GM21447 (cell line): ENCODE measurements at regions not wholly inside any gene's neighbourhood (a gene's known extent, or its start where the extent isn't known, plus 50 kb on each side); places are given as distances from the start of the nearest gene placed in this dataset.

Experiments
- ATAC-seq: cut with Tn5 transposase; IDR thresholded peaks from one replicate; pipeline ENCODE4 v1.9.1; 2021; ENCODE audit not compliant: unreplicated experiment

GRCh38 chr20:11624704-11625103 lies 293.0 kb upstream of the BTBD3 start:
- ATAC-seq, result no peak

- ATAC-seq, result no peak
Observed at GRCh38 chr20:11626551-11626950, 291.1 kb upstream of the BTBD3 start.

DNA sequence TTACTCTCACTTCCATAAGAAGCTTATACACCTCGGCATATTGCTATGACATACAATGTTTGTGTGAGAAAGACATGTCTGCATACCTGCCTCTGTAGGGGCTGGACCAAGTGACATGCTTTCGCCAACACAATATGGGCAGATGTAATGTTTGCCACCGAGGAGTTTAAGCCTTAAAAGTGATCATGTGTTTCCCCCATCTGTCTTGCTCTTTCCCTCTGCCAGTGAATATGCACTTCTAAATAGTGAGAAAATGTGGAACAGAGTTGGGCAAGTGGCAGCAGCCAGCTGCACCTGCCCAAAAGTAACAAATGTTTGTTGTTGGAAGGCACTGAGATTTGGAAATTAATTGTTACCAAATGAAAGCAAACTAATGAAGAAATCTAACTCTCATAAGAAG lies 274.8 kb upstream of the BTBD3 start:
- no peak for ATAC-seq

DNA sequence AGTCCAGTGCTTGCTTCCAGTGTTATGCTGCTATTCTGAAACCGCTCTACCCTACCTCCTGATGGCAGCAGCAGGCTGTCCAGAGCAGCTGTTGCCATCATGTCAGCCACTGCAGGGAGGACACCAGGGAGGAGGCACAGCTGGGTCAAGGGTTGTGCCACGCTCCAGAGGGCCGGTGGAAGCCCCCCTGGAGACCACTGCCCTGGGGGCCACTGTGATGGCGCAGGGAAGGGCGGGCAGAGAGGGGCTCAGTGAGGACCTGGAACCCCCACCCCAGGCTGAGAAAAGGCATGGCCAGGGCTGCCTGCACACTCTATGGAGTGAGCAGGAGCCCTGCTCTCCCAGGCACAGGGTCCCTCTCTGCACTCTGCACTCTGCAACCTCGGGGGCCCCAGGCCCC lies 271.3 kb upstream of the BTBD3 start:
- ATAC-seq, result no peak

- no peak for ATAC-seq
Observed at GRCh38 chr20:11650566-11650965, 267.1 kb upstream of the BTBD3 start.

DNA sequence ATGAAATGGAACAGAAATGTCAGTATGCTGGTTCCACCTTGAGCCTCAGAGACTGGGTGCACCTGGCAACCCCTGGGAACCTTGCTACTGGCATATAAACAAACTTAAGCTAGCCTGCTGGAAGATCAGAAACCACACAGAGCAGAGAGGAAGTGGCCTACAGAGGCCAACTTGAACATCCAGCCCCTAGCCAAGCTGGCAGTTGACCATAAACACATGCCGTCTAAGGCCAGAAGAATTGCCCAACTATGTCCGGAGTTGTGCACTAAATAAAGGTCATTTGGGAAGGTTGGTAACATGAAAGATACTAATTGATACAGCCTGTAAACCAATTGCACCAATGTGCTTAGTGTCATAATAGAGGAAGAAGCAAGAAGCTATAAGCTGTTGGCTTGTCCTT lies 266.6 kb upstream of the BTBD3 start:
- no peak for ATAC-seq

- ATAC-seq, result no peak
Observed at GRCh38 chr20:11651647-11652046, 266.0 kb upstream of the BTBD3 start.

- no peak for ATAC-seq
Observed at GRCh38 chr20:11652128-11652527, 265.6 kb upstream of the BTBD3 start.

GRCh38 chr20:11654766-11655165 lies 262.9 kb upstream of the BTBD3 start:
- no peak for ATAC-seq

- ATAC-seq, result no peak
Observed at GRCh38 chr20:11660673-11661072, 257.0 kb upstream of the BTBD3 start.

- ATAC-seq, result no peak
Observed at GRCh38 chr20:11671015-11671511, 246.6 kb upstream of the BTBD3 start.

GRCh38 chr20:11672959-11673358 lies 244.7 kb upstream of the BTBD3 start:
- ATAC-seq, result no peak

DNA sequence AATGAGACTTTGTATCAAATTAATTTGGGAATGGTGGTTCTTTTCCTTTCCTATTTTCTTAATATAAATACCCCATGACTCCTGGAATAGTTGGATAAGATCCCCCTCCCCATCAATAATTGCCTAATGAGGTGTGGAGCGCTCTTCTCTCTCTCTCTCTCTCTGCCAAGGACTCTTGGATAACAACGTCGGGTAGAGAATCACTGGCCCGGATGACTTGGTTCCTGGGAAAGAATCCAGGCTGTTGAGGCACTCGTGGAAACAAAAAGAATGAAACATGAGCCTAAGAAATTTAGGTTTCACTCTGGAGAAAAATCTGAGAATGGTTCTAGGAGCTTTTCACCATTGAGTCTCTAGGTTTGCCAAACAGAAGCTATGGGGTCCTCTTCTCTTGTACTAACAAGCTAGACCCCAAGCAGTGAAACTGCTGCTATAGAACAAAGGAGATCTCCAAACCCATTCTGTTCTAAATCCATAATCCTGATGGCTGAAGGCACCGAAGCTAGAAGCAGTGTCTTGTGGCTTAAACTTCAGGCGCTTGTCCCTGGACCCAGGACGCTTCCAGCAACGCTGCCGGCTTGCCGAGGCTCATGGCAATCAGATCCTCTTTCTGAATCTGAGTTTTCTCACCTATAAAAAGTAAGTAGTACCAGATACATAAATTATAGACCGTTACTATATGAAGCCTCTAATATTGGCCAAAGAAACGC lies 241.6 kb upstream of the BTBD3 start:
- no peak for ATAC-seq

DNA sequence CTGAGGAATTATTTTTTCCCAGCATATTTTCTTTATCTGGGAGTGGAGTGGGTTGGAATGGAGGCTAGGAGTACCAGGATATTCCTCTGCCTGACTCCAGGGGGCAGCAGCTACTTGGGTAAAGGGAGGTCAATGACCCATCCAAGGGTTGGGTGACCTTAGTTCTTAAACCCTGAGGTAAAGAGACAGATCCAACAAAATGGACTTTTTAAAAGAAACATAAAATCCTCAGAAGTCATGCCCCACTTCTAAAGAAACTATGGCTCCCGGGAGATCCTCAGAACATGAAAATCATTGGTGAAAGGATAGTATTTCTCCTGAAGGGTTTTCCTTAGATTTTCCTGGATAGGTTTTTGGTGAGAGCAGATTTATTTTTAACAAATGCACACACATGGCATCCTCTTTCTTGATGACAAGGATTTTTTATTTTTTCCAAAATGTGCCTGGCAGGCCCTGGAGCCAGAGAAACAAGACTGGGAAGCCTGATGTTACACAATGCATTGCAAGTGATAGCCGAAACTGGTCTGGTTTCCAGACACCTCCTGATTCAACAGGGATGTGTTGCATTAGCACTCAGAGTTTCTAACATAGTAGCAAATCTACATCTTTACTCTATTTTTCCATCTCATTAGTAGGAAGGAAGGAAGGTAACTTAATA lies 240.9 kb upstream of the BTBD3 start:
- ATAC-seq, result no peak

- ATAC-seq, result no peak
Observed at GRCh38 chr20:11677428-11677827, 240.3 kb upstream of the BTBD3 start.

- ATAC-seq, result no peak
Observed at GRCh38 chr20:11677836-11678235, 239.9 kb upstream of the BTBD3 start.

DNA sequence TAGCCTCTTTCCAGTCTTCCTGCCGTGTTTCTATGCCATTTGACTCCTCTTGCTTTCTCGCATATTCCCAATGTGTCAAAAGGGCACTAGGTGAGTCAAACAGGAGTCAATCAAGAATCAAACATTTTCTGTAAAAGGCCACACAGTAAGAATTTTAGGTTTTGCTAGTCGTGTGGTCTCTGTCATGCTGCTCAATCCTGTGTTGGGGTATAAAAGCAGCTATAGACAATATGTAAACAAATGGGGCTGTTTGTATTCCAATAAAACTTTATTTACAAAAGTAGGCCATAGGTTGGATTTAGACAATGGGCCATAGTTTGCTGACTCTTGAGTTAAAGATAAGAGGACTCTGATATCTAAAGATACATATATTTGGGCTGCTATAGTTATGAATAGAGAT lies 235.4 kb upstream of the BTBD3 start:
- ATAC-seq, result no peak

DNA sequence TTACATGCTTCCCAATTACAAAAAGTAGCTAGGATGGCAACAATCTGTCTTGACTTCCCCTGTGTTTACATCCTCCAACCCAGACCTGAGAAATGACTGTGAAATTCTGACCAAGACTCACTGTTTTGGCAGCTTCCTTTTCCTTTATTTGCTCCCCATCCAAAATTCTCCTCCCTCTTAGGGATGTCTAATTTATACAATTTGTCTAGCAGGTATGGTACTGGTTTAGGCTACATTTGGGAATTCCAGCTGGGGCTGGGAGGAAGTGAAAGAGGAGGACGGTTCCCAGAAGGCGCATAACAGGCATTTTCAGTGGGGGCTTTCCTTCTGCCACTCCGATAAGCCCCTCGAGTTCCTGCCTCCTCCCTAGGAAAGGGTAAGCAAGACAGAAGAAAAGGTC lies 231.5 kb upstream of the BTBD3 start:
- ATAC-seq, result no peak

DNA sequence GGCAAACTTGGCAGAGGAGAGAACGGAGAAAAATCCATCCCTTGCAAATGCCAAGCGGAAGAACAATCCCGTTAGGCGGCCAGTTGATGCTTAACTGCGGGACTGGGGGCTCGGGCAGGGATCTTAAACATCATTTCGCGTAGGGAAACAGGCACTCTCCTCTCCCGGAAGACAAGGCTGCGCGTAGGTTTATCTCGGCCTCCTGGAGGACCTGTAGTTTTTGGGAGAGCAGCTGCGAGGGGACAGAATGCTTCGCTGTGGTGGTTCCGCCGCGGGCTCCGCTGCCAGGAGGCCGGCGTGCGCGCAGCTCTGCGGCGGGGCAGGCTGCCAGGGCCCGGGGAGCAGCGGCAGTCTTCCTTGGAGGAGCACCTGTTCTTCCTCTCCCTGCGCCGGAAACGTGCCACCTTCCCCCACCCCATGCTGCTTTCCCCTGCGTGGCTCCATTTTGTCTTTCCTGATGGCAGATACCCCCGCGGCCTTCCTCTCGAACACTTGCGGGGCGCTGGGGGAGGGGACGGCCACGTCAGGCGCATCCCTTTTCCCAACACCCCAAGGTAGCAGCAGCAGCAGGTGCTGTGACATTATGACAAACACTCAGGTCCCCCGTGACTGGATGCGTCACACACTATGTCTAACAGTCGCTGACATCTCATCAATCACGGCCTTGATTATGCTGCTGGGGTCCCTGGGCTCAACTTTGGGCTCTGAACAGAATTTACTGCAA lies 230.7 kb upstream of the BTBD3 start:
- no peak for ATAC-seq

GRCh38 chr20:11687546-11688292 lies 230.0 kb upstream of the BTBD3 start:
- ATAC-seq, result no peak

GRCh38 chr20:11689262-11689661 lies 228.4 kb upstream of the BTBD3 start:
- no peak for ATAC-seq
